ENCODE measurements at regions not wholly inside any gene's neighbourhood (a gene's known extent, or its start where the extent isn't known, plus 50 kb on each side); places are given as distances from the start of the nearest gene placed in this dataset.

DNA sequence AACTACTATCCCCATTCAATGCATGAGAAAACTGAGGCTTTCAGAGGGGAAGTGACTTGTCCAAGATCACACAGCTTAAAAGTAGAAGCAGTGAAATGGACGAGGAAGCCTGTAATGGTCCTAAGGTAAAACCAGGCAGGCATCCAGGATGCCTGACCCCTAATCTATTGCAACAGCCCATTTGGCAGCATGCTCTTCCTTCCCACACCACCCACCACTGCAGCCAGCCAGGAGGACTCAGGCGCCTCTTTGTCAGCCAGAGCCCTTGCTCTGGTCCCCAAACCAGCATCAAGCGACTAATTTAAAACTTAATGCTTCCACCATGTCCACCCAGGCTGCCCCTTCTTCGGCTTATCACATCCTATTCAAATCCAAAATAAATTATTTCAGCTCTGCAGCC, 541.6 kb downstream of the CDK5RAP2 start:
- TF ChIP-seq, protein P1, sequence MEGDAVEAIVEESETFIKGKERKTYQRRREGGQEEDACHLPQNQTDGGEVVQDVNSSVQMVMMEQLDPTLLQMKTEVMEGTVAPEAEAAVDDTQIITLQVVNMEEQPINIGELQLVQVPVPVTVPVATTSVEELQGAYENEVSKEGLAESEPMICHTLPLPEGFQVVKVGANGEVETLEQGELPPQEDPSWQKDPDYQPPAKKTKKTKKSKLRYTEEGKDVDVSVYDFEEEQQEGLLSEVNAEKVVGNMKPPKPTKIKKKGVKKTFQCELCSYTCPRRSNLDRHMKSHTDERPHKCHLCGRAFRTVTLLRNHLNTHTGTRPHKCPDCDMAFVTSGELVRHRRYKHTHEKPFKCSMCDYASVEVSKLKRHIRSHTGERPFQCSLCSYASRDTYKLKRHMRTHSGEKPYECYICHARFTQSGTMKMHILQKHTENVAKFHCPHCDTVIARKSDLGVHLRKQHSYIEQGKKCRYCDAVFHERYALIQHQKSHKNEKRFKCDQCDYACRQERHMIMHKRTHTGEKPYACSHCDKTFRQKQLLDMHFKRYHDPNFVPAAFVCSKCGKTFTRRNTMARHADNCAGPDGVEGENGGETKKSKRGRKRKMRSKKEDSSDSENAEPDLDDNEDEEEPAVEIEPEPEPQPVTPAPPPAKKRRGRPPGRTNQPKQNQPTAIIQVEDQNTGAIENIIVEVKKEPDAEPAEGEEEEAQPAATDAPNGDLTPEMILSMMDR (IDR thresholded peaks at IDR 0.05), result no peak
- no peak for TF ChIP-seq POLR2A (IDR thresholded peaks at IDR 0.05)
